Stimulated activated CD8-positive, alpha-beta memory T cell treated with anti-CD3 and anti-CD28 coated beads, Interleukin-12 subunit alpha, Interleukin-12 subunit beta, amount 100 ng/mL, for 24 hours (primary cell): ENCODE measurements at regions not wholly inside any gene's neighbourhood (a gene's known extent, or its start where the extent isn't known, plus 50 kb on each side); places are given as distances from the start of the nearest gene placed in this dataset.
"Not testable (repeated sequence)": the region's sequence is repeated elsewhere in the genome, so short reads cannot be mapped to it uniquely, and the experiment has no call there.

Experiments
- DNase-seq: peaks from one replicate; pipeline ENCODE4 v3.0.0-alpha.2; 2020; ENCODE audit errors: extremely low read depth

GRCh38 chr20:47989957-47990356 lies 204.7 kb upstream of the SULF2 start:
- DNase-seq, result no peak

GRCh38 chr20:47988676-47989075 lies 203.4 kb upstream of the SULF2 start:
- no peak for DNase-seq

GRCh38 chr20:47985092-47985850 lies 200.0 kb upstream of the SULF2 start:
- DNase-seq, result no peak

- DNase-seq, result no peak
These were observed 199.2 kb upstream of the SULF2 start for GRCh38 chr20:47984437-47984836.

DNA sequence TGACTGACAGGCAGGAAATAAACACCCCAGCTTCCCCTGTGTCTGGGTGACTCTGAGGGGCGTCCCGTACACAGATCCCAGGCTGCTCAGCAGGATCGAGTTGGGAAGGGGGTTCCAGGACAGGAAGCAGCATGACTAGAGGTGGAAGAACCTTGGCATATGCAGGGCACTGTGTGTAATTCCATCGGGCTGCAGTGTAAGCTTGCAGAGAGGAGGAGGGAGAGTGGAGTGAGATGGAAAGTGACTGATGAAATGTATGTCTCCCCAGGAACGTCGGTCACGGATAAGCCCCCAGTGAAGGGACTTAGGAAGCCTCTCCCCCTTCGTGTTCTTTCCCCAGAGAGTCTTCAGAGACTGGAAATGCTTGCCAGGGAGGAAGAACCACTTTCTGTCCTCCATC lies 198.4 kb upstream of the SULF2 start:
- not testable (repeated sequence) for DNase-seq

DNA sequence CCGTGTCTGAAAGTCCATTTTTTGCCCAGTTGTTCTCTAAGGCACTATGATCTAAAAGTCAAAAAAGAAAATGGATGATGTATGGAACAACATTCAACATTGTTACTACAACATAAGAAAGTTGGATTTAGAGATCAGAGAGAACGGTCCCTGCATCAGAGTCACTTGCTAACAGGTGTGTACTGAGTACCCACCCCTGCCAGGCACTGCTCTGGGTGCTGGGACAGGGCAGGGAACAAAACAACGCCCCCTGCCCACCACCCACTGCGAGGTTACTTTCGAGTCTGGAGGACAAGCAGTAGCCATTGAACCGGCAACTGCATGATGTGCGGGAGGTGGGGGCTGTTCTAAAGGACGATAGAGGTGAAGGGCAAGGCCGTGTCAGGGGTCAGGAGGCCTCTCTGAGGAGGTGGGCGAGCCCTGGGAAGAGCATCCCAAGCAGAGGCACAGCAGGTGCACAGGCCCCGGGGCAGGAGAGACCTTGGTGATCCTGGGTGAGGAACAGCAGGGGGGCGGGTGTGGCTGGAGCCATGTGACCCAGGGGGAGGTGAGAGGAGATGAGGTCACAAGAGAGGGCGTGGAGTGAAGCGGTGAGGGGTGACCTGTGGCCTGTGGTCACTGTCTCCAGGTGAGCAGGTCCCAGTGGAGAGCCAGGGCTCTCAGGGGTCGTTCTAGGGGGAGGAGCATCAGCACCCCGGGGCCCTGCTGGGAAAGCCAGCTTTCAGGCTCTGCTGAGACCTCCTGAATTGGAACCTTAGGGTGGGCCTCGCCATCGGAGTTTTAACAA lies 197.5 kb upstream of the SULF2 start:
- DNase-seq, result no peak

DNA sequence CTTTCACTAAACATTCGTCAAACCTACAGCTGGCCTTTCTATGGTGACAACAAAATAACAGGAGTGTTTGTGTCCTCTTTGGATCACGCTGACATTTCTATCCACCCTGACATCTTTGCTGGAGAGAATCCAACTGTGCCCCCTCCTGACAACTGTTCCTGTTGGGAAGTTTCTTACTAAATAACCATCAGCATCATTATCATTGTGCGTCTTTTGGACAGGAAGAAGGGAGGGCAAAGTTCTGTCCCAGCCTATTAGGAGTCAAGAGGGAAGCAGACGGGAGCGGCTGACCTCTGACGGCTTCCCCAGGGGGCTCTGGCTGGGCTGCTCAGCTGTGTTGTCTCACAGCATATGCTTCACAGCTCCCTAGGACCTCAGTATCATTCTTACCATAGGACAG lies 195.9 kb upstream of the SULF2 start:
- DNase-seq, result no peak

- DNase-seq, result no peak
These were observed 195.3 kb upstream of the SULF2 start for GRCh38 chr20:47980336-47981177.

- not testable (repeated sequence) for DNase-seq
These were observed 194.2 kb upstream of the SULF2 start for GRCh38 chr20:47979361-47980095.

GRCh38 chr20:47978428-47979120 lies 193.3 kb upstream of the SULF2 start:
- DNase-seq, result not testable (repeated sequence)

DNA sequence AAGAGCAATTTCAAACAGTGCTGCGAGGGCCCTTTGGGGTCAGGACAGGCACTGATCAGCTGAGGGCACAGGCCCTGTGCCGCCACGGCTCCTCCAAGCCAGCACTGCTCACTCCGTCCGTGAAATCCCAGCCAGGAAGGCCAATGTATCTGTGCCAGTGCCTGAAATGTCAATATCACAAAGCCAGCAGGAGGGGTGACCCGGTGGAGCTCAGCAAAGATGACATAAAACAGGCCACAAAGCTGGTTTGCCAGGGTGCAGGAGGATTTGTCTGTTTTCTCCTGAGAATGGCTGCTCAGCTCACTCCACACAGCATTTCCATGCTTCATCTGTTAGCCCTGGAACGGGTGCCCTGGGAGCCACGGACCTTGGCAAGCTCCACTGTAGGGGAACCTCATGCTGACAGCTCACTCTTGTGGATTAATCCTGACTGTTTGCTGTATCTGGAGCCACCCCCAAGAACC lies 192.5 kb upstream of the SULF2 start:
- not testable (repeated sequence) for DNase-seq

DNA sequence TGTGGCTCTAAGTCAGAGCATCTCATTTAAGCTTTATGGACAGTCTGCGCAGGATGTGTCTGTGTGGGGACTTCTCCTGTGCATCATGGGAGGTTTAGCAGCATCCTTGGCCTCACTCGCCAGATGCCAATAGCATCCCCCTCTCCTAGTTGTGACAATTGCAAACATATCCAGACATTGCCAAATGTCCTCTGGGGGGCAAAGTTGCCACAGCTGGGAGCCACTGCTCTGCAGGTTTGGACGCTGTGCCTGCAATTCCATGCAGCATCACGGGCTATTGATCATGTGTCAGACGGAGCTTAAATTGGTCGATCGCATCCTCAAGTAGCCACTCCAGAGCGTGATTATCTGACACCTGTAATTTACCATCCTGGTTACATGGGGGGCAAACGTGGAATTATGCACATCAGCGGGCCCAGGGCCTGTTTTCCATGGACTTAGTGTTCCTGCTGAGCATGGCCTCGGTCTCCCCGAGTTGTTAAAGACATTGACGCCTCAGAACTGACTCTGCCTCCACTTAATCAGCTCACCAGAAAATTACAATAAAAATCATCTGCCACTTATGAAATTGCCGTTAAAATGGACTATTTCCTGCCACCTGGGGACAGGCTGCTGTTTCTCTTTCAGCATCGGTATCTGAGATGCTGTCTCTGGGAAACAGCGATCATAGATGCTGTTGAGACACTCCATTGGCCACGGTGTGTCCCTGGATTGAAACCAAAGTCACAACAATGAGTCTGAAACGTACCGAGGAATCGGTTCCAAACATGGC lies 191.9 kb upstream of the SULF2 start:
- DNase-seq, result not testable (repeated sequence)

- DNase-seq, result no peak
These were observed 189.1 kb upstream of the SULF2 start for GRCh38 chr20:47974234-47974878.

DNA sequence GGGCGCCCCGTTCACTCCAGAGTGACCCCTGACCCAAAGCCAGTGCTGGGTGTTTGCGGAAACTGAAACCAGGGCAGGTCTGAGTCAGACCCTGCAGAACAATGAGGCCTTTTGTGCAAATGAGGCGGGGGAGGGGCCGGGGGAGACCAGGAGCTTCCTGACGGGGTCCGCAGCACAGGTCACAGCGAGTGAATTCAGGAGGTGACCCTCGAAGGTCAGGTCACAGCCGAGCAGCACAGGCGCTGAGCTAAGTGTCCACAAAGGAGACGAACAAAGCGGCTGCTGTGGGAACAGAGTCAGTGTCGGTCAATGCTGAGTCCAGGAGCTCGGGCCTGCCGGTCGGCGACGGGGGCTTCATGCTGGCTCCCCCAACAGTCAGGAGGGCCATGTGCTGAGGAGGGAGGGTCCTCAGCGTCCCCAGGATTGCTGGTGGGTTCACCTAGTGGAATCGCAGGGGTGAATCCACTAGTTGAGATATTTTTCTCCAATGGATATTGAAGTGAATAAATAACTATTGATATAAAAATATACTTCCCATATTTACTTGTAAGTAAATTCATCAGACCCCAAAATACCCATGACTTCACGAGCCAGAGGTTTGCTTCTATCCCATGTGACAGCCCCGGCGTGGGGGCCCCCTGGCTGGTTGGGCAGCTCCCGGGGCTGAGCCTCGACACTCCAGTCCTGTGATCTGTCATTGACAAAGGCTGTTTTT lies 188.4 kb upstream of the SULF2 start:
- DNase-seq, result no peak

DNA sequence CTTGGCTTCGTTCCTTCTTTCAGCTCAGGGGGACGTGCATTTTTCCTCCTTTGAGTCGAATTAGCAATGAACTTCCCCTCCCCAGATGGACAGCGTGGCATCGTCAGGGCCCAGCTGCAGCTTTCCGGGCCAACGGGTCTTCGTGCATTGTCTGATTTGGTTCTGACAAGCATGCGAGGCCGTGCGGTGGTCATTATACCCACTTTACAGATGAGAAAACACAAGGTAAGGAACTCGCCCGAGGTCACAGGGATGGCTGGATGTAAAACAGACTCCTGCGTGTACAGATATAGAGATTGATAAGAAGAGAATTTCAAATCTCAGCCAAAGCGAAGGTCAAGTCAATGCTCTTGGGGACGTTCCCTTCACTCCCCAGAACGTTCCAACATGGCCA lies 187.6 kb upstream of the SULF2 start:
- DNase-seq, result no peak

GRCh38 chr20:47972297-47972915 lies 187.1 kb upstream of the SULF2 start:
- DNase-seq, result not testable (repeated sequence)

GRCh38 chr20:47971058-47971791 lies 185.9 kb upstream of the SULF2 start:
- DNase-seq, result no peak
